HG03432 (cell line): ENCODE measurements at regions not wholly inside any gene's neighbourhood (a gene's known extent, or its start where the extent isn't known, plus 50 kb on each side); places are given as distances from the start of the nearest gene placed in this dataset.
"Not testable (repeated sequence)": the region's sequence is repeated elsewhere in the genome, so short reads cannot be mapped to it uniquely, and the experiment has no call there.

Experiments used
- ATAC-seq: cut with Tn5 transposase; IDR thresholded peaks from one replicate; pipeline ENCODE4 v1.9.1; 2021; ENCODE audit warnings: mild to moderate bottlenecking, moderate library complexity; ENCODE audit not compliant: unreplicated experiment

GRCh38 chr10:53108317-53108934 lies 335.8 kb upstream of the MBL2 start:
- ATAC-seq = peak; percentile 67

GRCh38 chr10:53107711-53108110 lies 335.1 kb upstream of the MBL2 start:
- ATAC-seq = no peak

- no peak for ATAC-seq
These were observed 329.8 kb upstream of the MBL2 start for GRCh38 chr10:53102424-53102823.

- ATAC-seq = peak; percentile 39
These were observed 321.3 kb upstream of the MBL2 start for GRCh38 chr10:53093878-53094277.

- ATAC-seq = no peak
These were observed 319.0 kb upstream of the MBL2 start for GRCh38 chr10:53091574-53091973.

GRCh38 chr10:53088961-53089360 lies 316.4 kb upstream of the MBL2 start:
- ATAC-seq = no peak

- ATAC-seq = no peak
These were observed 306.7 kb upstream of the MBL2 start for GRCh38 chr10:53079283-53079682.

- no peak for ATAC-seq
These were observed 304.4 kb upstream of the MBL2 start for GRCh38 chr10:53076948-53077347.

GRCh38 chr10:53075469-53075868 lies 302.9 kb upstream of the MBL2 start:
- ATAC-seq = no peak

GRCh38 chr10:53072144-53072543 lies 299.6 kb upstream of the MBL2 start:
- ATAC-seq = no peak

GRCh38 chr10:53071505-53072125 lies 299.0 kb upstream of the MBL2 start:
- ATAC-seq = no peak

- ATAC-seq = no peak
These were observed 296.4 kb upstream of the MBL2 start for GRCh38 chr10:53069013-53069412.

- ATAC-seq = peak; percentile 67
These were observed 292.0 kb upstream of the MBL2 start for GRCh38 chr10:53064614-53065013.

- no peak for ATAC-seq
These were observed 291.2 kb upstream of the MBL2 start for GRCh38 chr10:53063805-53064204.

- ATAC-seq = no peak
These were observed 280.1 kb upstream of the MBL2 start for GRCh38 chr10:53052521-53053164.

- ATAC-seq = no peak
These were observed 272.7 kb upstream of the MBL2 start for GRCh38 chr10:53045315-53045714.

GRCh38 chr10:53035823-53036222 lies 263.2 kb upstream of the MBL2 start:
- not testable (repeated sequence) for ATAC-seq

- no peak for ATAC-seq
These were observed 260.8 kb upstream of the MBL2 start for GRCh38 chr10:53033396-53033795.

- peak; percentile 67 for ATAC-seq
These were observed 257.6 kb upstream of the MBL2 start for GRCh38 chr10:53029872-53030849.

GRCh38 chr10:53029449-53029848 lies 256.9 kb upstream of the MBL2 start:
- no peak for ATAC-seq

- not testable (repeated sequence) for ATAC-seq
These were observed 253.2 kb upstream of the MBL2 start for GRCh38 chr10:53025765-53026164.
